ENCODE measurements at regions not wholly inside any gene's neighbourhood (a gene's known extent, or its start where the extent isn't known, plus 50 kb on each side); places are given as distances from the start of the nearest gene placed in this dataset.

DNA sequence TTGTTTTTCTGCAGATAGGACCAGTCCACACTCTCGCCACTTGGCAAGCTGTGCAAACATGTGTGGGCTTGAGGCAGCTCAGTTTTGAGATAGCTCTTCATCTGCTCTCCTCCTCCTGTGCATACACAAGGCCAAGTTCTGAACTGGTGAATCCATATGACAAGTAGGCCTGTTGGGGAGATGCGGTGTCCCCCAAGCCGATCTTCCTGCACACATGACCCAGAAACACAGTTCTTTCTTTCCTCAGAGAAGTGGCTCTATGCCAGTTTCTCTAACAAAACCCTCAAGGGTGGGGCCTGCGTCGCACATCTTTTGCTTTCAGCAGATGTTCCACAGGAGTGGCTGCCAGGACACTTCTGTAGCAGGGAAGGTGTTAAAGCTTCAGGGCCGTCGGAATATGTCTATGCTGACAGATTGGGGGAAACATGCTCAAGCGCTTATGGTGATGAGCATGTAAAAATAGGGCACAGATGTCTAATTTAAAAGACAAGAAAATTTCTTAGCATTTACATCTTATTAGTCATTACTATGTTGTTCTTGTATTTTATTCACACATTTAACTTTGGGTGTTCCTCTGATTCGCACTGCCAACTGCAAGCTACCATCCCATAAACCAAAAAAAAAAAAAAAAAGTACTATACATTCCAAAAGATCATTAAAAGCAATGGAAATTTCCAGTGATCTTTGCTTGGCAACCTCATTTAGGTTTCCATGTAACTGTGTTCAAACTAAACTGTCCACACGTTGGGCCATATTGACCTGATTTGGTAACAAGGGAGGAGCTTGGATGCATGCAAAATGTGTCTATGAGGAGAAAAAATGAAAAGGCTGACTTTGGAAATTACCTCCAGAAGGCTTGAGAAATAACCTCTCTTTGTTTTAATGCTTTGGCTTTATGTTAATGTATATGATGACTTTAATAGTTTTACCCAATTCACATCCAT is 1055.5 kb upstream of the KLHL29 start:
- no peak for DNase-seq (ENCODE audit: low spot score)
- no peak for ATAC-seq (ENCODE audit: low FRiP score)
- TF ChIP-seq, protein P1, sequence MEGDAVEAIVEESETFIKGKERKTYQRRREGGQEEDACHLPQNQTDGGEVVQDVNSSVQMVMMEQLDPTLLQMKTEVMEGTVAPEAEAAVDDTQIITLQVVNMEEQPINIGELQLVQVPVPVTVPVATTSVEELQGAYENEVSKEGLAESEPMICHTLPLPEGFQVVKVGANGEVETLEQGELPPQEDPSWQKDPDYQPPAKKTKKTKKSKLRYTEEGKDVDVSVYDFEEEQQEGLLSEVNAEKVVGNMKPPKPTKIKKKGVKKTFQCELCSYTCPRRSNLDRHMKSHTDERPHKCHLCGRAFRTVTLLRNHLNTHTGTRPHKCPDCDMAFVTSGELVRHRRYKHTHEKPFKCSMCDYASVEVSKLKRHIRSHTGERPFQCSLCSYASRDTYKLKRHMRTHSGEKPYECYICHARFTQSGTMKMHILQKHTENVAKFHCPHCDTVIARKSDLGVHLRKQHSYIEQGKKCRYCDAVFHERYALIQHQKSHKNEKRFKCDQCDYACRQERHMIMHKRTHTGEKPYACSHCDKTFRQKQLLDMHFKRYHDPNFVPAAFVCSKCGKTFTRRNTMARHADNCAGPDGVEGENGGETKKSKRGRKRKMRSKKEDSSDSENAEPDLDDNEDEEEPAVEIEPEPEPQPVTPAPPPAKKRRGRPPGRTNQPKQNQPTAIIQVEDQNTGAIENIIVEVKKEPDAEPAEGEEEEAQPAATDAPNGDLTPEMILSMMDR (IDR thresholded peaks at IDR 0.05): no peak

DNA sequence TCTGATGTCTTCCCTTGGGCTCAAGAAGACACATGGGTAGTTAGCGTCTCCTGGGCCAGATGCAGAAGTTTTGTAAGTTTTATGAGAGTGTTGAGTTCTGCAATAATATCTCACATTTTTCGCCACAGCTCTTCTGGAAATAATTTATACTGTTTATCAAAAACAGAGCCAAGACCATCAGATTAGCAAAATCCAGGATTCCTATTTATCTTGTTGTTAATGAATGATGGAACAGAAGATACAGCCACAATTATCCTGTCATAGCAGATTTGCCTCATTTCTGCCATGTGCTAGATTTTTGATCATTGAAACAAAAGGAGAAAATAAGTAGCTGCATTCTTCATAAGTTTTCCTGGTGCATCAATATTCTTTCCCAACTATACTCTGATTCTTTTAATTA is 1048.6 kb upstream of the KLHL29 start:
- DNase-seq (ENCODE audit: low spot score): no peak
- no peak for ATAC-seq (ENCODE audit: low FRiP score)
- TF ChIP-seq, protein P1 (IDR thresholded peaks at IDR 0.05): no peak

DNA sequence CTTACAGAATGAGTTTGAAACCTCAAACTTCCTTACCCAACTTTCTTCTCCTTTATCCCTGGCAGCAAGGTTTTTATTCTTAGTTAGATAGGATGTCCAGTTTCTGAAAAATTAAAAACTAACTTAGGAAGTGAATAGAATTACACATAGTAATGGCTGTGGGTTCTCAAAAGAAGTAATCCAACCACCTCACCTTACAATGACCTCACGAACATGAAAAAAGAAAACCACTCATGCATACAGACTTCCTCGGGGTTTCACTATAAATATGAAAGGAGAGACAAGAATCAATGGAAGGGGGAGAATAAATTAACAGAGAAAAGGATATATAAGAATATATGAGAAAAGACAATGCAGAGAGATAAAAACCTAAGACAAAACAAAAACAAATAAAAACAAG is 1044.3 kb upstream of the KLHL29 start:
- no peak for DNase-seq (ENCODE audit: low spot score)
- TF ChIP-seq, protein P1 (IDR thresholded peaks at IDR 0.05): no peak
- ATAC-seq (ENCODE audit: low FRiP score): no peak

DNA sequence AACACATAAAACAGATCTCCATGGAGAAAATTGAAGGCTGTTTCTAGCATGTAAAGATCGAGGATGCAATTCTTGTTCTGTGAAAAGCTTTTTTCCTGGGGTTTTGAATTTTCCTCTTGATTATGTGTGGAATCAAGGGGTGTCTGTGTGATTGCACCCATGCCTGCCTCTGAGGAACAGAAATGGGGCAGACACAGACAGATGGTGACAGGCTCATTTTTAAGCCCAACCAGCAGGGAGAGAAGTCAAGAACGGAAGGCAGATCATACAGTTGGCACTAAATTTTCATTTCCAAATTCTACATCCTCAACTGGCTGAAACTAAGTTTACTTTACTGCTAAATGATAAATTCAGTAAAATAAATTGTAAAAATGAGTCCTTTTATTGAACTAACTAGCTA is 1037.7 kb upstream of the KLHL29 start:
- TF ChIP-seq, protein P1 (IDR thresholded peaks at IDR 0.05): no peak
- no peak for ATAC-seq (ENCODE audit: low FRiP score)
- DNase-seq (ENCODE audit: low spot score): no peak

DNA sequence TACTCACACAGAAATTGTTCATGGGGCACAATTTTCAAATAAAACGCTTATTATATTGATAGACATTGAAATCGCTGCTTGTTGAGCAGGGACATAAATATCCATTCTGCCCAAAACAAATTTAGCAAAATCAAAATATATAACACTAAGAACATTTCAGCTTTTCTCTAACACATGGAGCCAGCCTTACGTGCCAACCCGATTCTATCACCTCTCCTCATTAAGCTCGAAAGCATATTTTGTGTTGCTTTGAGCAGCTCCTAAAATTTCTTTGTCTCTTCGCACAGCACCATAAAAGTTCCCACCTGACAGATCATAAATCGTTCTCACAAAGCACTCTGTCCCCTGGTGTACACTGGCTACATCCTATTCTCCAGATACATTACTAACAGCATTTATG is 1034.4 kb upstream of the KLHL29 start:
- no peak for DNase-seq (ENCODE audit: low spot score)
- ATAC-seq (ENCODE audit: low FRiP score): no peak
- TF ChIP-seq, protein P1 (IDR thresholded peaks at IDR 0.05): no peak

DNA sequence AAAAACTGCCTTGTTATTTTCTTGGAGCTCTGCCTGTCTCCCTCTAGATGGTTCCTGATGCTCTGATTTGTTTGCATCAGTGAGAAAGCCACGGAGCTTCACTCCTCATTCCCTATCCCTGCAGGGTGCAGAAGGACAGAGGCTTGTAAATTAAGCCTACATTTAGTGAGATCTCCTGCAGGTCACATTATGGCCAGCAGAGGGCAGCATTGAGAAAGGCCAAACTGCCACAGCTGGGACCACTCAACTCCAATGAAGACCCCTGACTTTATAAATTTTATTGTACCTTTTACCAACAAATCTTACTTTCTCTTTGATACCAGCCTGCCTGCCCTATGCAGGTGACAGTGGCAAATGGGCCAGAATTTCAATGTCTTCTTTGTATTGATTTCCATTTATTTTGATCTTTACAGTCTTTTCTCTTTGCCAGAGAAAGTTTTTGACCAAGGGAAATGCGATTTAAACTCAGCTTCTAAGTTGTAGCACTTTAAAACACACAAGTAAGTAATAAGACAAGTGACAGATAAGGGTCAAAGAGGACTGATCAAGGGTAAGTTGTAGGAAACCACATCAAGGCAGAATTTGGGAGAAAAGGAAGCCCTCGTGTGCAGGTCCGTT is 1029.1 kb upstream of the KLHL29 start:
- no peak for ATAC-seq (ENCODE audit: low FRiP score)
- DNase-seq (ENCODE audit: low spot score): peak; percentile 87
- TF ChIP-seq, protein P1 (IDR thresholded peaks at IDR 0.05): no peak

Measured in omental fat pad (tissue), 3 donors.